GM06990 (cell line): ENCODE measurements at regions not wholly inside any gene's neighbourhood (a gene's known extent, or its start where the extent isn't known, plus 50 kb on each side); places are given as distances from the start of the nearest gene placed in this dataset.
"Not testable (repeated sequence)": the region's sequence is repeated elsewhere in the genome, so short reads cannot be mapped to it uniquely, and the experiment has no call there.

Experiments used
- DNase-seq: peaks from one replicate; pipeline ENCODE4 v3.0.0-alpha.2; 2011; ENCODE audit not compliant: insufficient read length; ENCODE audit errors: extremely low read depth
- H3K27me3 ChIP-seq: replicated peaks from 2 replicates; pipeline ENCODE4 v1.6.0; 2011; ENCODE audit warnings: low read length; ENCODE audit not compliant: control insufficient read depth, insufficient read depth
- H3K36me3 ChIP-seq: 2 replicates; pipeline ENCODE4 v1.5.1; 2011; ENCODE audit warnings: low read length; ENCODE audit not compliant: control insufficient read depth, insufficient read depth
- H3K4me3 ChIP-seq: replicated peaks from 2 replicates; pipeline ENCODE4 v1.5.1; 2011; ENCODE audit warnings: low read depth, mild to moderate bottlenecking, control low read depth, low read length
- CTCF ChIP-seq: IDR thresholded peaks from 2 replicates; pipeline ENCODE4 v1.5.1; 2011; ENCODE audit warnings: low read length, control low read depth, mild to moderate bottlenecking, inconsistent platforms; ENCODE audit not compliant: insufficient read depth, poor library complexity, severe bottlenecking

- no peaks in the 10 kb centered on the region for H3K36me3 ChIP-seq
- no peak for TF ChIP-seq CTCF
- DNase-seq = no peak
- no peaks in the 10 kb centered on the region for H3K27me3 ChIP-seq
- H3K4me3 ChIP-seq = no peak overlapping the region
Measured at GRCh38 chr3:3355442-3355841, 176.0 kb upstream of the CRBN start.

- no peak for DNase-seq
Measured at GRCh38 chr3:3353153-3353552, 173.7 kb upstream of the CRBN start.

GRCh38 chr3:3351226-3351625 lies 171.7 kb upstream of the CRBN start:
- H3K4me3 ChIP-seq = no peak overlapping the region
- H3K27me3 ChIP-seq = no peaks in the 10 kb centered on the region
- H3K36me3 ChIP-seq = no peaks in the 10 kb centered on the region
- TF ChIP-seq CTCF = no peak
- DNase-seq = no peak

More at GRCh38 chr3:3353153-3353552, 173.7 kb upstream of the CRBN start:
- no peaks in the 10 kb centered on the region for H3K36me3 ChIP-seq
- no peaks in the 10 kb centered on the region for H3K27me3 ChIP-seq
- no peak overlapping the region for H3K4me3 ChIP-seq
- TF ChIP-seq CTCF = no peak

- H3K36me3 ChIP-seq, DNase-seq, H3K4me3 ChIP-seq, H3K27me3 ChIP-seq: not testable (repeated sequence)
Measured at GRCh38 chr3:3347056-3347455, 167.6 kb upstream of the CRBN start.

GRCh38 chr3:3346556-3346955 lies 167.1 kb upstream of the CRBN start:
- DNase-seq = no peak
- TF ChIP-seq CTCF = no peak
- H3K36me3 ChIP-seq = no peaks in the 10 kb centered on the region
- H3K4me3 ChIP-seq = no peak overlapping the region
- H3K27me3 ChIP-seq = no peaks in the 10 kb centered on the region

- Histone ChIP-seq H3K4me3 (no peak overlapping the region), H3K27me3 (no peaks in the 10 kb centered on the region), H3K36me3 (no peaks in the 10 kb centered on the region)
- DNase-seq = no peak
- TF ChIP-seq CTCF = no peak
Measured at GRCh38 chr3:3342141-3342540, 162.7 kb upstream of the CRBN start.
